Adrenal gland (tissue), 5 donors: ENCODE measurements at regions not wholly inside any gene's neighbourhood (a gene's known extent, or its start where the extent isn't known, plus 50 kb on each side); places are given as distances from the start of the nearest gene placed in this dataset.

Experiments used
- POLR2A ChIP-seq, 2 donors: fragments of 450-650 bp; IDR thresholded peaks; one replicate each; pipeline ENCODE4 v1.6.1; 2017; ENCODE audit warnings: antibody characterized with exemption in 2 of 2, mild to moderate bottlenecking in 2 of 2, moderate library complexity in 1 of 2
- TF ChIP-seq, protein P1 (sequence below), 6 experiments: fragments of 450-650 bp in 4 of 6; fragments of 200-600 bp in 2 of 6; sonication (generic) in 1 of 6; IDR thresholded peaks; 1 replicate in 5 of 6; 2 replicates in 1 of 6; pipeline versions ENCODE4 v1.5.1 to v1.8.0; 2016 to 2021; ENCODE audit warnings: antibody characterized with exemption in 6 of 6, mild to moderate bottlenecking in 2 of 6, moderate library complexity in 1 of 6
- donor health status: DM: no; HTN: no; CAD: no.

DNA sequence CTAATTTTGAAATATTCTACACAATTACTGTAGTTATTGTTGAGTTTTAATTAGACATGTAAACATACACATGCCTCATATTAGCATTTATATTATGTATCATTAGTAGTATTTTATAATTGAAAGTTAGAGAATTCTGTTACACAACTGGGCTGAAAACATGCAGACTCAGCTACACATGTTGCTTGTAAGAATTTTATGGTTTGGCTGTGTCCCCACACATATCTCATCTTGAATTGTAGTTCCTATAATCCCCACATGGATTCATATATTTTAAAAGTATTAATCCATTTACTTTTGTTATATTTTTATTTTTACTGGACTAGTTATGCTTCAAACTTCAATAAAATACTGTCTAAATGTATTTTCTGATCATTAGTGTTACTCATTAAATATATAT, 2075.3 kb upstream of the C9orf72 start:
- TF ChIP-seq, protein P1, sequence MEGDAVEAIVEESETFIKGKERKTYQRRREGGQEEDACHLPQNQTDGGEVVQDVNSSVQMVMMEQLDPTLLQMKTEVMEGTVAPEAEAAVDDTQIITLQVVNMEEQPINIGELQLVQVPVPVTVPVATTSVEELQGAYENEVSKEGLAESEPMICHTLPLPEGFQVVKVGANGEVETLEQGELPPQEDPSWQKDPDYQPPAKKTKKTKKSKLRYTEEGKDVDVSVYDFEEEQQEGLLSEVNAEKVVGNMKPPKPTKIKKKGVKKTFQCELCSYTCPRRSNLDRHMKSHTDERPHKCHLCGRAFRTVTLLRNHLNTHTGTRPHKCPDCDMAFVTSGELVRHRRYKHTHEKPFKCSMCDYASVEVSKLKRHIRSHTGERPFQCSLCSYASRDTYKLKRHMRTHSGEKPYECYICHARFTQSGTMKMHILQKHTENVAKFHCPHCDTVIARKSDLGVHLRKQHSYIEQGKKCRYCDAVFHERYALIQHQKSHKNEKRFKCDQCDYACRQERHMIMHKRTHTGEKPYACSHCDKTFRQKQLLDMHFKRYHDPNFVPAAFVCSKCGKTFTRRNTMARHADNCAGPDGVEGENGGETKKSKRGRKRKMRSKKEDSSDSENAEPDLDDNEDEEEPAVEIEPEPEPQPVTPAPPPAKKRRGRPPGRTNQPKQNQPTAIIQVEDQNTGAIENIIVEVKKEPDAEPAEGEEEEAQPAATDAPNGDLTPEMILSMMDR (IDR thresholded peaks at IDR 0.05): no peak
- TF ChIP-seq POLR2A (IDR thresholded peaks at IDR 0.05): no peak
